HG03108 (cell line): ENCODE measurements at regions not wholly inside any gene's neighbourhood (a gene's known extent, or its start where the extent isn't known, plus 50 kb on each side); places are given as distances from the start of the nearest gene placed in this dataset.
"Not testable (repeated sequence)": the region's sequence is repeated elsewhere in the genome, so short reads cannot be mapped to it uniquely, and the experiment has no call there.

Experiments
- ATAC-seq: cut with Tn5 transposase; IDR thresholded peaks from one replicate; pipeline ENCODE4 v1.9.1; 2021; ENCODE audit warnings: moderate library complexity; ENCODE audit not compliant: unreplicated experiment

- no peak for ATAC-seq
These were observed 201.1 kb downstream of the SMAD2 start for GRCh38 chr18:47729356-47729755.

DNA sequence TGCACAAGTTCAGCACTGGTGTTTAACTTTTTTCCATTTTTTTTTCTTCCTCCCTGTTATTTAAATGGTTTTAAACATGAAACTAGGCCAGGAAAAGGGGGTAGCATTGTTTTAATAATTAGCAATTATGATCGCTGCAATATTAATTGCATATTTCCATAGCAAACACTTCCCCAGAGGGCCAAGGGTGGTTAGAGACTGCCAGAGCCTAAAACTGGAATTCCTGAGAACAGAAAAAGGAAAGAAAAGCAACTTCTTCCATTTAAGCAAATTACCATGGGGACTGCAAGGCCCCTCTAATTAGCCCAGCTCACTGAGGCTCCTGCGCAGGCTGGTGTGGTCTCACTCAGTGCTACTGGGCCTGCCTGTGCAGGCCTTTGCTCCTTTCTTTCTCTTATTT lies 201.5 kb downstream of the SMAD2 start:
- ATAC-seq = no peak

GRCh38 chr18:47727409-47727808 lies 203.1 kb downstream of the SMAD2 start:
- ATAC-seq = no peak

DNA sequence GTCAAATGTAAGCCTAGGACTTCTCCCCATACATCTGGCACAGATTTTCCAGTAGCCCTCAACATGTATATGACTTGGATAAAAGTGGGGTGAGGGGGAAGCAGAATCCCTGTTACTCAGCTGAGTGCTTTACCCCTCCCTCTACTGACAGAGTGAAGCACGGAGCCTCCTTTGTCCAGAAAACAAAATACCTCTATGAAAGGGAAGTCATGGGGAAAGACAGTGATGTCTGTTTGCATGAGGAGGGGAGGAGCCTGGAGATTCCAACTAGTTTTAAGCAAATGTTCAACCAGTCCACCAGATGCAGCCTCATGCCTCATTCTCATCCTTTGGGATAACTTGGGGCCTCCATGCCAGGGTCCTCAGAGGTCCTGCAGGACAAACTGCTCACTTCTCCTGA lies 203.9 kb downstream of the SMAD2 start:
- no peak for ATAC-seq

GRCh38 chr18:47725656-47726055 lies 204.8 kb downstream of the SMAD2 start:
- no peak for ATAC-seq

DNA sequence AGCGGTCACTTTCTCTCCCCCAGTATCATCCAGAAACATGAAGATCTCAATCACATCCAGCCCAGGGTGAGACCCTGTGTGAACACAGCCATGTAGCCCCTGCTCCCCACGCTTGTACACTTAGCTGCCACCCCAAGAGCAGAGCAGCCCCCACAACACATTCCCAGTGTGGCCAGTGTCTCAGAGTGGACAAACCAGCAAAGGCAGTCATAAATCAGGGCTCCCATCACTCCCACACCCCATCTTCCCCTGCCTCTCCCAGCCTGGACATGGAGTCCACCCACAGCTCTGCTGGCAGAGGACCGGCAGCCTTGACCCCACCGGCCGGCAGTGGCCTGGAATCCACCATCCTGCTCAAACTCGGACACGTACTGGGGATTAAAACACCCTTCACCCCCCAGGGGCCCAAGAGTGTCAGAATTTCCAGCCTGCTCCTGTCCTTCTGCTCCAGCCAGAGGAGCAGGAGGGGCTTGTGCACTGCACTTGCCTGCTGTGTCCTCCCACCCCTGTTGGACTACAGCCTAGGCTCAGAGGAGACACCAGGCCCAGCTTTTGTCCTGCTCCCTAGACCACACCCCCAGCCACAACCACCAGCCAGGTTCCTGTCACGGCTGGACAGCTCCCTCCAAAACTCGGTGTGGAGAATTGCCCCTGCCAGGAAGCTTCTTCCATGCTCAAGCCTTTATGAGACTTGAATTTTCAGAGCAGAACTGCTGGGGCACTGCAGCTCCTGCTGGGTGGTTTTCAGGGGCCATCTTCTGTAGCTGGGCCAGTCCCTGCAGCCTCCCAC lies 206.1 kb downstream of the SMAD2 start:
- ATAC-seq = no peak

DNA sequence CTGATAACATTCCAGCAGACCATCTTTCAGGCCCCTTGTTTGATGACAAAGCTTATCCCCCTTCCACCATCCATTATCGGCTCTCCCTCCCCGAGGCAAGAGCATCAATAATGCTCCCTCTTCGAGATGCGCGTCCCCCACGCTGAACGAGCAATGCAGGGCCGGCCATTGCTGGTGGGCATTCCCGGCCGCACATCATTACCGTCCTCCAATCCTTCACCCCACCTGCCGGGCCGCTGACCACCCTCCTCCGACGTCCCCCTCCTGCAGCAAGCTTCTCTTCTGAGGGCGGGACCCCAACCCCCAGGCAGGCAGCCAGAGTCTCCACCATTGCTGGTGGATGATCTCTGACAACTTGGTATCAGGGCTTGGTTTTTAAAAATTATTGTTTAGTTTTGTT lies 208.6 kb downstream of the SMAD2 start:
- no peak for ATAC-seq

- no peak for ATAC-seq
These were observed 209.7 kb downstream of the SMAD2 start for GRCh38 chr18:47720741-47721140.

DNA sequence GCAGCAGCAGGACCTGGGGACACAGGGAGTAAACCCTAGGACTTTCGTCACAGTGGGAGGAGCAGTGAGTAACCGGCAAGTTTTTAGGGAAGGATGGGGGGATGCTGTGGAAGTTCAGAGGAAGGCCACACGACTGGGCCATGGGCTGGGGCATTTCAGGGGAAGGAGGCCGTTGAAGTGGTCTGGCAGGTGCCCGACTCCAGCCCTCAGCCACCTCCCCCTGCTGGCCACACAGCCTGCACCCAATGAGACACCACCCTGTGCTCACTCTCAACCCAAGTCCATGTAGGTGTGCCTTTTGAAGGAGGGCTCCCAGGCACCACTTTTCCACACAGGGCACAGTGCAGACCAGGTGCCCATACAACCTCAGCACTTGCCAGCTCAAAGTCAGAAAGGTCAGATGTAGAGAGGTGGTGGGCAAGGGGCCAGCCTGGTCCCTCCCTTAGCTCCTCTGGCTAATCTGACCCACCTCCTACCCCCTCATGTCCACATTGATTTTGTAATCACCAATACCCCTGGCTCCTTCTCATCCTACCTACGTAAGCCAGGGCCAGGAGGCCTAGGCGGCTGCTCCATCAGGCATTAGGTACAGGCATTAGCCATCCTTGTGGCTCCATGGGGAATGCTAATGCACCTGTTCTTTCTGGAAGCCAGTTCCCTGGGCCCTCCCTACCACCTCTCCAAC lies 211.2 kb downstream of the SMAD2 start:
- no peak for ATAC-seq

- ATAC-seq = no peak
These were observed 211.8 kb downstream of the SMAD2 start for GRCh38 chr18:47718646-47719045.

DNA sequence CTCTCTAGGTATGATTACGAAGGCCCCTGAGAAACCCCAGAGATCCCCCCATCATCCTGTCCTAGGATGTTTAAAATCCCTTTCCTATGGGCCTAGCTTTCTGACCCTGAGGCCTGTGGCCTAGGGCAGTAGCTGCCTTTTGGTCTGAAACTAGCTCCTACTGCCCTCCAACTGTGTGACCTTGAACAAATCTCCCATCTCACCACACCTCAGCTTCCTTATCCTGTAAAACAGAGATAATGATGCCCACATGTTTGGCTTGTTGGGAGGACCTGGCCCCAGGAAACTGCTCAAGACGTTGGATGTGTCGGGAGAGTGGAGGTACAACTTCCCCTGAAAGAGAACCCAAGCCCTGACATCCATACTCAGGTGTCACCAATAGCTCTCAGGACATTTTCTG lies 213.2 kb downstream of the SMAD2 start:
- no peak for ATAC-seq

DNA sequence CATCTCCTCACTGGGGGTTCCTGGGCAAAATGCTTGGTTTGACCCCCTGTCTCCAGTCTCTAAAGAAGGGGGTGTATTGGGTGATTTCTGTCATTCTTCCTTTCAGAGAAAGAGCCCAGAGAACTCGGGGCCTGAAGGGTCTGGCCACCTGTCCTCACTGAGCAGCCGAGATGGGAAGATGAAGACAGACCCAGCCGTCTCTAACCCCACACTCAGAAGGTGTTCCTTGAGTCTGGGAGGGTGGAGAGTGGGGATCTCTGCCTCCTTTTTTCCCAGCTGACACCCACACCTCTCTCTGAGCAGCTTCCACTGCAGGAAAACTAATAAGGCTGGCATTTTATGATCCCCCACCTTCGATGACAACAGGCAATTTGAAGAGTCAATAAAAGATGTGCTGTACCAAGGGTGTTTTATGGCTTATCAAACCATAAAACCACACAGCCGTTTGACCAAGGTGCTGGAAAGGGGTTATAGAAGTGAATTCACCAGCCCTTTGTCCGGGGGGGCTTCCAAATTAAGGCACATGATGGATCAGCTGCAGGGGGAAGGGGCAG lies 213.8 kb downstream of the SMAD2 start:
- no peak for ATAC-seq

GRCh38 chr18:47710451-47710850 lies 220.0 kb downstream of the SMAD2 start:
- no peak for ATAC-seq

GRCh38 chr18:47709556-47709955 lies 220.9 kb downstream of the SMAD2 start:
- ATAC-seq = no peak

DNA sequence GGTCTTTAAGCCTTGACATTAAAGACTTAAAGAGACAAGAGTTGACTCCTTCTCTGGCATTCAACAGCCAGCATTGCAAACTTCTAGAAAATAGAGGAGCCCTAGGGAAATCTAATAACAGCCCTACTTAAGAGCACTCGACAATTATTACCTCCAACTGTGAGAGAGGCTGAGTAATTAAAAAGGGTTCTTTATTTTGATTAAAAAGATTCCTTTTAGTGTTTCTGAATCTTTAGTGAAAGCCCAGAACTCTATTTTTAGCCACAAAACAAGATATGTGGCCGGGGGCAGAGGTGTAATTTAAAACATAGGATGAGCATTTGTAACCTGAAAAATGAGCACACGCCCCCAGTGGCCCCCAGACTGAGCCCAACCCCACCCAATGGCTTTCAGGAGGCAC lies 222.3 kb downstream of the SMAD2 start:
- ATAC-seq = no peak

DNA sequence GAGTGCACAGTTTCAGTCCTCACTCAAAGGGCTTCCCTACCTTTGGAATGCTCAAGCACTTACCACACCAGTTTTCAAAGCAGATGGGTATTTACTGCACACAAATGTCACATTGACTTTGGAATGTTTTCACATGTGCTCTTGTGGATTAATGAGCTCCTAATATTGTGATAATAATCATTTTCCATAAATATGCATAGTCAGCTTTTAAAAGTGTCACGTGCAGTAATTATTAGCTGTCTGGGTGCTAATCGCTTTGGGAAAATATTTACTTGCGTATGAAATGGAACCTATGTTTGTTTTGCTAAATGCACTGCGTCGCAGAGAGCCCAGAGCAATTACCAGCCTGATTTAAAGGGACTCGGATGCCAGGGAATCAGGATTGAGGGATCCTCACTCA lies 229.3 kb downstream of the SMAD2 start:
- ATAC-seq = no peak

GRCh38 chr18:47696870-47697269 lies 233.6 kb downstream of the SMAD2 start:
- no peak for ATAC-seq

DNA sequence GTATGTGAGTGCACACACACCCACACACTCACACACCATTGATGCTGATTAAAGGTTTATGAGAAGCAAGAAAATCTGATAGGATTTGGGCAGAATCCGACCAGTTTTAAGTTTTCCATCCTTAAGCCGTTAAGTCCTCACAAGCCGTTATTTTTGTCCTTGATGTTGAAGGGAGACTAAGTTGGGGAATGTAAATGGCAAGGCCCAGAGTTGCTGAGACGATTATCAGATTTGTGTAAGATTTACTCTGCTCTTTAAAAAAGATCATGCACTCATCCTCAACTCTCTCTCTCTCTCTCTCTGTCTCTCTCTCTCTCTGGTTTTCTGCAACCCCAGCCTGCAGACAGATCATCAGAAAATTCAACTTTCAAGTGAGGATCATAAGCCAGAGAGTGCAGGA lies 238.8 kb downstream of the SMAD2 start:
- no peak for ATAC-seq

GRCh38 chr18:47690778-47691177 lies 239.7 kb downstream of the SMAD2 start:
- not testable (repeated sequence) for ATAC-seq

DNA sequence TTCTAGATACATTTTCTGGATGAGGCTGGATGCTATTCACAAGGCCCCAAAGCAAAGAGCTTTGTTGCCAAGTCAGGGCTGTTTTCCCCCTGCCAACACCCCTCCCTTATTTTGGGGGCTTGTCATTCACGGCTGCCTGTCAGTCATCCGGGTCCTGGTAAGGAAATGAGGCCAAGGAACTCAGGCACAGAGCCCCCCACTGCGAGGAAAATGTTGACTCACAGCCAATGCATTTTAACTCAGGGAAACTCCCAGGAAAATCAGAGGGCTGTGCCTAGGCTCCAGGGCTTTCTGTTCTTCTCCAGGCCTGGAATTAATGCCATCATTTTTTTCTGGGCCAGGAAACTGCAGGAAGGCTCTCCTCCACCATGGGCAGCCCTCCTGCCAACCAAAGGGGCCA lies 241.1 kb downstream of the SMAD2 start:
- no peak for ATAC-seq

DNA sequence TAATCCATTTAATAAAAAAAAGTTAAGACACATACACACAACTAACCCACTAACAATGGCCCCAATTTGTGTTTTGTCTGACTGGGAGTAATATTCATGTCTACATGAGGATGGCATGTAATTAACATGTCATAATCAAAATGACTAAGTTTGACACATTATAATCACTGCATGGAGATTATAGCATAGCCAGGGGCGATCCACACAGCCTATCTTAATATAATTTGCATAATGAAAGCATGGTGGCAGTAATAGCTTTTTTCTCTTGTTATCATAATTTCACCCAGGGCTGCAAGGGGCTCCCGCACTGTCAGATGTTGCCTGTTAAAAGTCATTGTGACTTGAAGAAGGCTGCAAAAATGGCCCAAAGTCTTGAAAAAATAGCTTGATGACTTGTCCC lies 243.7 kb downstream of the SMAD2 start:
- ATAC-seq = no peak

DNA sequence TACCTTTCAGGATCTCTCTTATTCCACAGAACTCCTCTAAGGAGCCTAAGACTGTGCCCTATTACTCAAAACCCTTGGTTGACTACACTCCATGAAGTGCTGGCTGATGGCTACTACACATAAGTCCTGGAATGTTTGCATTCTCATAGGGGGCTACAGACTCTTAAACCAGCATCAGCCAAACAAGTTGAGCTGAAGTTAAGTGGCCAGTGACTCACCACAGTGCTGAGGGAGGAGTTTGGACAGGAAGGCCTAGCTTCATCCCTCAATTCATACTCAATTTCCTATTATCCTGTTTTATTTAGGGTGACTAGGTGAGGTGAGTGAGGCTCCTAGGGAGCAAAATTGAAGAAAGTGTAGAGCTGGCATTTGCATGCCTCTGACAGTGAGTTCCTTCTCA lies 246.7 kb downstream of the SMAD2 start:
- ATAC-seq = no peak
